CD4-positive, CD25-positive, alpha-beta regulatory T cell (primary cell): ENCODE measurements at regions not wholly inside any gene's neighbourhood (a gene's known extent, or its start where the extent isn't known, plus 50 kb on each side); places are given as distances from the start of the nearest gene placed in this dataset.

ENCODE experiments used
- ATAC-seq, 2 donors: fragments of 150-1000 bp; cut with Tn5 transposase; one replicate each; pipeline ENCODE4 v1.10.0; 2021; ENCODE audit warnings: low read depth in 2 of 2, moderate number of reproducible peaks in 2 of 2, moderate library complexity in 1 of 2
- DNase-seq, 3 donors: peaks; one replicate each; pipeline versions ENCODE4 v3.0.0 to v3.0.0-alpha.2; 2012 to 2022; ENCODE audit warnings: mixed read lengths in 1 of 3
- H3K27ac ChIP-seq: one replicate; pipeline ENCODE4 v1.7.0; 2013; ENCODE audit warnings: mild to moderate bottlenecking, low read length; ENCODE audit not compliant: insufficient read depth, poor library complexity, severe bottlenecking
- H3K27me3 ChIP-seq: one replicate; pipeline ENCODE4 v1.7.0; 2013; ENCODE audit warnings: low read length; ENCODE audit not compliant: control insufficient read depth, insufficient read depth
- H3K36me3 ChIP-seq: one replicate; pipeline ENCODE4 v1.7.0; 2013; ENCODE audit warnings: mild to moderate bottlenecking, low read length, moderate library complexity; ENCODE audit not compliant: control insufficient read depth, insufficient read depth
- H3K4me1 ChIP-seq: 2 replicates; pipeline ENCODE4 v1.7.0; 2013; ENCODE audit warnings: mild to moderate bottlenecking, low read length; ENCODE audit not compliant: insufficient read depth, control insufficient read depth, poor library complexity, severe bottlenecking
- H3K4me3 ChIP-seq: one replicate; pipeline ENCODE4 v1.7.0; 2013; ENCODE audit warnings: low read depth, mild to moderate bottlenecking, low read length, moderate library complexity
- H3K9me3 ChIP-seq, 2 experiments: 1 replicate in 1 of 2; 2 replicates in 1 of 2; pipeline ENCODE4 v1.7.0; 2013; ENCODE audit warnings: low read length in 2 of 2, mild to moderate bottlenecking in 1 of 2, moderate library complexity in 1 of 2; ENCODE audit not compliant: control insufficient read depth in 2 of 2
- H3K27ac Mint-ChIP-seq, 3 donors: one replicate each; pipeline ENCODE4 v1.8.0; 2020 to 2022; ENCODE audit warnings: mild to moderate bottlenecking in 3 of 3, mixed read lengths in 3 of 3, moderate library complexity in 2 of 3
- H3K27me3 Mint-ChIP-seq: one replicate; pipeline ENCODE4 v1.8.0; 2022; ENCODE audit warnings: mild to moderate bottlenecking, mixed read lengths
- H3K36me3 Mint-ChIP-seq: one replicate; pipeline ENCODE4 v1.8.0; 2020; ENCODE audit warnings: mixed read lengths
- H3K4me1 Mint-ChIP-seq, 4 donors: one replicate each; pipeline ENCODE4 v1.8.0; 2020 to 2022; ENCODE audit warnings: mixed read lengths in 4 of 4, mild to moderate bottlenecking in 1 of 4
- H3K4me3 Mint-ChIP-seq, 4 donors: one replicate each; pipeline ENCODE4 v1.8.0; 2020 to 2022; ENCODE audit warnings: mild to moderate bottlenecking in 4 of 4, mixed read lengths in 4 of 4, moderate library complexity in 3 of 4
- H3K9me3 Mint-ChIP-seq, 7 donors: one replicate each; pipeline ENCODE4 v1.8.0; 2020 to 2022; ENCODE audit warnings: mixed read lengths in 7 of 7, mild to moderate bottlenecking in 3 of 7, moderate library complexity in 2 of 7

DNA sequence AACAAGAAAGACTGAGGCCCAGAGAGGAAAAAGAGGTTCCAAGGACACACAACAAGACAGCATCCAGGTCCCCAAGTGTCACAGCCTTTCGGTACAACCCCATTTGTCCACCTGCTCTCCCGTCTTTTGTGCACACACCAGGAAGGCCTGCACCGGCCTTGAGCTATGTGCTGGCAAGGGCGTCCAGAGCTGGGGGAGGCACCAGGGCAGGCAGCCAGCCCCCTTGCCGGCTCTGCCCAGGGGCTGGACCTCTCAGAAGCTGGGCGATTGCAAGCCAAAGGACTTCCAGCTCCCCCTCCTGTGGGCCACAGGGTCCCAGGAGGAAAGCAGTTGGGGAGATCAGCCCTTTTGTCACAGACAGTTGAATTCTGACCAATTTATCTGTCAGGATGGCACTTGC is 210.5 kb downstream of the MN1 start:
- no peak overlapping the region for H3K4me3 ChIP-seq
- H3K36me3 ChIP-seq = no peaks in the 10 kb centered on the region
- no peak overlapping the region for H3K4me3 Mint-ChIP-seq
- H3K9me3 ChIP-seq = no peaks in the 10 kb centered on the region
- no peaks in the 10 kb centered on the region for H3K27me3 Mint-ChIP-seq
- peaks cover 0 to 4% (median 0%) of the 10 kb centered on the region in 7 donors for H3K9me3 Mint-ChIP-seq
- no peaks in the 10 kb centered on the region for H3K4me1 ChIP-seq
- DNase-seq (no peak), ATAC-seq (no peak)
- no peak overlapping the region for H3K27ac Mint-ChIP-seq
- H3K27ac ChIP-seq = no peak overlapping the region
- H3K27me3 ChIP-seq = no peaks in the 10 kb centered on the region
- H3K36me3 Mint-ChIP-seq = no peaks in the 10 kb centered on the region
- no peaks in the 10 kb centered on the region for H3K4me1 Mint-ChIP-seq

DNA sequence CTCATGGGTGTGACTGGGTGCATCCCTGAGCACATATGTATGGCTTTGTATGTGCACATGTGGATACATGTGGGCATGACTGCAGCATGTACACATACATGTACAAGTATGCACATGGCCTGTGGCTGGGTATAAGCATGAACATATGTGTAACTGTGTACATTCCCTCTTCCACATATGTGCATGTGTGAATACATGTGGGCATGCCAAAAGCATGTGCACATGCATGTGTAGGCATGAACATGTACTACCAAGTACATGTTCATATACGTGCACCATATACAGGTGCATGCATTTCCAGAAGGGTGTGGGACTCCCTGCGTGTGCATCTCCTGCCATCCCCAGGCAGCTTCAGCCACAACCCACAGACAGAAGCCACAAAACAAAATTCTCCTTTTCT is 208.2 kb downstream of the MN1 start:
- no peak for ATAC-seq
- H3K27me3 ChIP-seq = no peaks in the 10 kb centered on the region
- Mint-ChIP-seq H3K36me3 (no peaks in the 10 kb centered on the region), H3K27ac (no peak overlapping the region), H3K4me1 (no peaks in the 10 kb centered on the region), H3K4me3 (no peak overlapping the region), H3K9me3 (peaks cover 0 to 4% (median 0%) of the 10 kb centered on the region in 7 donors), H3K27me3 (no peaks in the 10 kb centered on the region)
- no peaks in the 10 kb centered on the region for H3K9me3 ChIP-seq
- DNase-seq = no peak
- no peaks in the 10 kb centered on the region for H3K36me3 ChIP-seq
- no peak overlapping the region for H3K4me3 ChIP-seq
- no peak overlapping the region for H3K27ac ChIP-seq
- H3K4me1 ChIP-seq = no peaks in the 10 kb centered on the region

DNA sequence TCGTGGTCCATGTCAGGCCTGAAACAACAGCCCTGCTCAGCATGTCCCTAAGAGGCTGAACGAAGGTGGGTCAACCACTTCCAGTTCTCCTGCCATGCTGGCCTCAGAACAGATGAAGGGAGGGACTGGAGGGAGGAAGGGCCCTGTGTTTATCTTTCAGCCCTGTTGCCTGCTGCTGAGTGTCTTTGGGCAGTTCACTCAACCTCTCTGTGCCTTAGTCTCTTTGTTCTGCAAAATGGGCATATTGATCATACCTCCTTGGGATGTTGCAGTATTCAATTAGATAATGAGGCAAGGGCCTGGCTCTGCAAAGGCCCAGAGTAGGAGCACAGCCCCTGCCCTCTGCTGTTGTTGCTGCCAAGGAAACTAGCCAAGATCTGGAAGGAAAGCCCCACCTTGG is 207.5 kb downstream of the MN1 start:
- H3K36me3 ChIP-seq = no peaks in the 10 kb centered on the region
- no peaks in the 10 kb centered on the region for H3K9me3 ChIP-seq
- H3K27ac Mint-ChIP-seq = no peak overlapping the region
- DNase-seq (no peak), ATAC-seq (no peak)
- H3K4me1 Mint-ChIP-seq = no peaks in the 10 kb centered on the region
- peaks cover 0 to 1% (median 0%) of the 10 kb centered on the region in 7 donors for H3K9me3 Mint-ChIP-seq
- no peak overlapping the region for H3K27ac ChIP-seq
- H3K36me3 Mint-ChIP-seq = no peaks in the 10 kb centered on the region
- H3K27me3 ChIP-seq = no peaks in the 10 kb centered on the region
- no peak overlapping the region for H3K4me3 Mint-ChIP-seq
- H3K4me3 ChIP-seq = no peak overlapping the region
- H3K27me3 Mint-ChIP-seq = no peaks in the 10 kb centered on the region
- no peaks in the 10 kb centered on the region for H3K4me1 ChIP-seq

DNA sequence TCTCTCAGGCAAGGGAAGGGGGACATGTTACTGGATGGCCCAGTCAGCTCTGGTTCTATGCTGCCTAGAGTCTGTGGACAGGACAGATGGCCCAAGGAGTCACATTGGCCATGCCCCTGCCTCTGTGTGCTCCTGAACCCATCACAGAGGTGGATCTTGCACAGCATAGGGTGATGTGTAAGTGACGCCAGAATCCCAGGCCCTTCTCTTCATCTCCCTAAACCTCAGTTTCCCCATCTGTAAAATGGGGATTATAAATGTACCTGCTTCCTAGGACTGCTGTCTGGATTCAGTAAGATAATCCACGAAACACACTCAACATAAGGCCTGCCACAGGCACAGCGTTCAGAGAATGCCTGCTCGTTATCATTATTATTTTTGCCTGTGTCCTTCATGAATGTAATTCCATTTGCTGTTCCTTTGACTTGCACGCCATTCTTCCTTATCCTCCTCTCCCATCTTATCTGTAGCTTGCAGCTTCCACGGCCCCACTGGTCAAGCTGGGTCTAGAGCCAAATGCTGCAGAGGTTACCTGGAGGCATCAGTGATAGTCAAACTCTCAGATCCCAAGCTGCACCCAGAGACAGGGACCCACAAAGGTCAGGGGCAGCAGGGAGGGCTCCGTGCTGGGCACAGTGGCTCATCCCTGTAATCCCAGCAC is 207.0 kb downstream of the MN1 start:
- ATAC-seq (no peak), DNase-seq (no peak)
- Mint-ChIP-seq H3K9me3 (peaks cover 0 to 1% (median 0%) of the 10 kb centered on the region in 7 donors), H3K4me1 (no peaks in the 10 kb centered on the region), H3K27me3 (no peaks in the 10 kb centered on the region), H3K27ac (no peak overlapping the region), H3K36me3 (no peaks in the 10 kb centered on the region), H3K4me3 (no peak overlapping the region)
- H3K4me1 ChIP-seq = no peaks in the 10 kb centered on the region
- no peaks in the 10 kb centered on the region for H3K9me3 ChIP-seq
- no peaks in the 10 kb centered on the region for H3K36me3 ChIP-seq
- no peak overlapping the region for H3K4me3 ChIP-seq
- H3K27me3 ChIP-seq = no peaks in the 10 kb centered on the region
- no peak overlapping the region for H3K27ac ChIP-seq

DNA sequence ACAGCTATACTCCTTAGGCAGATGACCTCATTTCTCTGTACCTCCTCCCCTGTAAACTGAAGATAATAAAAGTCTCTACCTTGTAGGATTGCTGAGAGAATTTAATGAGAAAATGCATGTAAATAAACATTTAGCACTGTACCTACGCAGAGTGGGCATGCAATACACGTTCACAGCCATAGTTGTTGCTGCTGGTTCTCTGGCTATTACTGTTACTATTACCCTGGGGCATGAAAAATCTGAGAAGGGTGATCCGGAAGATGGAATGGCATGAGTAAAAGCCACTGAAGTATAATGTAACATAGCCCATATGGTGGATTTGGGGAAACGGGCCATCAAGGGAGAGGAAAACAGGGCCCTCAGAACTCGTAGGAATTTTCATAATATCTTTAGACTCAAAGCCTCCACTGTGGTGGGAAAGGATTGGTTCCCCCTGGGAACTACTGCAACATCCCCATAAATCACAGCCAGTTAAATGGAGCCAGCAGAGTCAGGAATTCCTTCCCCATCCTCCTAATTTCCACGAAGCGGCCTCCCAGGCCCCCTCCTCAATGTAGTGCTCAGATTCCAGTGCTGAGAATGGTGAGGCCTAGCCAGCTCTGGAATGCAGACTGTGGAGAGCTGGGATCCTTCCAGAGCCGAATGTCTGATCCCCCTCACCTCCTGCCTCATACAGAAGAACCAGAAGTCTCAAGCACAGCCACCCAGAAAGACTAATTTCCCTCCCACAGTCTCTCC is 205.3 kb downstream of the MN1 start:
- DNase-seq (no peak), ATAC-seq (no peak)
- H3K4me1 Mint-ChIP-seq = no peaks in the 10 kb centered on the region
- peaks cover 0 to 1% (median 0%) of the 10 kb centered on the region in 7 donors for H3K9me3 Mint-ChIP-seq
- no peaks in the 10 kb centered on the region for H3K36me3 Mint-ChIP-seq
- no peak overlapping the region for H3K27ac ChIP-seq
- H3K27me3 ChIP-seq = no peaks in the 10 kb centered on the region
- H3K9me3 ChIP-seq = no peaks in the 10 kb centered on the region
- H3K36me3 ChIP-seq = no peaks in the 10 kb centered on the region
- no peaks in the 10 kb centered on the region for H3K4me1 ChIP-seq
- H3K27ac Mint-ChIP-seq = no peak overlapping the region
- H3K4me3 ChIP-seq = no peak overlapping the region
- H3K4me3 Mint-ChIP-seq = no peak overlapping the region
- H3K27me3 Mint-ChIP-seq = no peaks in the 10 kb centered on the region

DNA sequence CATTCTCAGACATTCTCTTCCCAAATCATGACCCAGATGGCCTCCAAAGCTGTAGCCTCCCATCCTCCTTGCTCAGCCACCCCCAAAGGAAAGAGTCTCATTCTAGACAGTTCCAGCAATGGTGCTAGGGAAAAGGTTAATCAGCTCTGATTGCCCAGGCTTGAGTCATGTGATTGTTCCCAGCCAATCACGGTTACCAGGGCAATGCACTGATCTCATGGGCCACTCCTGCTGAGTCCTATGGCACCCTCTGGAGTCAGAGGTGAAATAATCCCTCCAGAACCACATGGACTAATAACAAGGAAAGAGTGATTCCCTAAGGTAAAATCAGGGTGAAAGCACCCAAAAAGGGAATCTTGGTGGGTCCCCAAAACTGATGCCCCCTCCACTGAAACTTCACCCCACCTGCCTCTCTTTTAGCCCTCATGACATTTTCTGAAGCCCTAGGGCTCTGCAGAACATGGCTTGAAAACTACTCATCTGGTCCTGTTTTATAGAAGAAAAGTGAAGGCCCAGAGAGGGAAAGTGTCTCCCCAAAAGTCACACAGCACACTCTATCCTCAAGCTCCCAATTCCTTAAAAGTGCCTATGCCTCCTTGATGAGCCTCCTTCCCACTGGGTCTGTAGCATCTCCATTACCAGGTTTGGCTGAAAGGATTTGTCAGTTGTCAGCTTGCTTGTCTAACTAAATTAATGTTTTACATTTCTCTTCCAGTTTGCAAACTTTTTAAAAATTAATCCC is 203.7 kb downstream of the MN1 start:
- Histone ChIP-seq H3K27ac (no peak overlapping the region), H3K4me1 (no peaks in the 10 kb centered on the region), H3K27me3 (no peaks in the 10 kb centered on the region), H3K9me3 (no peaks in the 10 kb centered on the region), H3K36me3 (no peaks in the 10 kb centered on the region), H3K4me3 (no peak overlapping the region)
- Mint-ChIP-seq H3K9me3 (no peaks in the 10 kb centered on the region), H3K27ac (no peak overlapping the region), H3K36me3 (no peaks in the 10 kb centered on the region), H3K4me3 (no peak overlapping the region), H3K4me1 (no peaks in the 10 kb centered on the region), H3K27me3 (no peaks in the 10 kb centered on the region)
- no peak for DNase-seq
- no peak for ATAC-seq

DNA sequence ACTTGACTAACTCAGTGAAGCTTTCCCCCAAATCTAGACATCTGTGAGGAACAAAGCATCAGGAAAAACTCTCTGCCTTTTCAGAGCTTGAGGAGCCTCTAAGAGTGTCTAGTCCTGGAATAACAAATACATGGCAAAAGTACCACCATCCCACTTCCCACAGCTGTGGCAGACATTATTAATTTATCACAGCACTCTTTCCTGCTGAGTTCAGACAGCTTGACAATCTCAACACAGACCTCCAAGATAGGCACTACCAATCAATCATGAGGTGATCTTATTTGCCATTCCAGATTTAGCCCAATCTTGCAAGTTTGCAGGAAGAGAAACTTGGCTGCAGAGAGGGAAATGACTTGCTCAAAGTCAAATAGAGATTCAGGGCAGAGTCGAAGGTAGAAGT is 202.8 kb downstream of the MN1 start:
- no peak overlapping the region for H3K27ac ChIP-seq
- no peak overlapping the region for H3K4me3 Mint-ChIP-seq
- no peaks in the 10 kb centered on the region for H3K27me3 Mint-ChIP-seq
- DNase-seq = no peak
- no peak overlapping the region for H3K27ac Mint-ChIP-seq
- H3K4me1 ChIP-seq = no peaks in the 10 kb centered on the region
- H3K36me3 ChIP-seq = no peaks in the 10 kb centered on the region
- no peaks in the 10 kb centered on the region for H3K9me3 Mint-ChIP-seq
- no peaks in the 10 kb centered on the region for H3K27me3 ChIP-seq
- no peak for ATAC-seq
- no peaks in the 10 kb centered on the region for H3K4me1 Mint-ChIP-seq
- no peaks in the 10 kb centered on the region for H3K36me3 Mint-ChIP-seq
- no peaks in the 10 kb centered on the region for H3K9me3 ChIP-seq
- no peak overlapping the region for H3K4me3 ChIP-seq
